ENCODE measurements at regions not wholly inside any gene's neighbourhood (a gene's known extent, or its start where the extent isn't known, plus 50 kb on each side); places are given as distances from the start of the nearest gene placed in this dataset.

- H3K9me2 ChIP-seq (ENCODE audit: low read depth, low read length) = no peaks in the 10 kb centered on the region
- H3K4me2 ChIP-seq (ENCODE audit: low read length) = no peak overlapping the region
- no peak for TF ChIP-seq EZH2 (IDR thresholded peaks at IDR 0.05; ENCODE audit: borderline replicate concordance, low read length)
- no peak for TF ChIP-seq CTCF (IDR thresholded peaks at IDR 0.05; ENCODE audit: low read length)
- no peaks in the 10 kb centered on the region for H3F3A ChIP-seq (ENCODE audit: insufficient read depth, low read length)
- H3K4me3 ChIP-seq (ENCODE audit: low read depth, low read length, poor library complexity, severe bottlenecking) = no peak overlapping the region
- no peak overlapping the region for H3K9ac ChIP-seq (ENCODE audit: low read length)
- H4K20me1 ChIP-seq (ENCODE audit: insufficient read depth, low read length) = no peaks in the 10 kb centered on the region
- H3K79me2 ChIP-seq (ENCODE audit: insufficient read depth, low read length) = no peaks in the 10 kb centered on the region
- no peaks in the 10 kb centered on the region for H3K9me3 ChIP-seq (ENCODE audit: low read length)
- no peaks in the 10 kb centered on the region for H3K4me1 ChIP-seq (ENCODE audit: insufficient read depth, low read length, severe bottlenecking)
- H3K27ac ChIP-seq (ENCODE audit: low read depth, low read length, poor library complexity, severe bottlenecking) = no peak overlapping the region
- H3K27me3 ChIP-seq (ENCODE audit: insufficient read depth, low read length) = no peaks in the 10 kb centered on the region
- no peak overlapping the region for H2AFZ ChIP-seq (ENCODE audit: low read length)
- H3K36me3 ChIP-seq (ENCODE audit: insufficient read depth, low read length) = no peaks in the 10 kb centered on the region
Measured at GRCh38 chr10:129244298-129244697, 222.7 kb upstream of the MGMT start.

GRCh38 chr10:129244757-129245156 lies 222.3 kb upstream of the MGMT start:
- H3F3A ChIP-seq (ENCODE audit: insufficient read depth, low read length) = no peaks in the 10 kb centered on the region
- no peak overlapping the region for H3K27ac ChIP-seq (ENCODE audit: low read depth, low read length, poor library complexity, severe bottlenecking)
- no peaks in the 10 kb centered on the region for H3K79me2 ChIP-seq (ENCODE audit: insufficient read depth, low read length)
- H3K4me1 ChIP-seq (ENCODE audit: insufficient read depth, low read length, severe bottlenecking) = no peaks in the 10 kb centered on the region
- TF ChIP-seq EZH2 (IDR thresholded peaks at IDR 0.05; ENCODE audit: borderline replicate concordance, low read length) = no peak
- no peak overlapping the region for H3K4me3 ChIP-seq (ENCODE audit: low read depth, low read length, poor library complexity, severe bottlenecking)
- H3K4me2 ChIP-seq (ENCODE audit: low read length) = no peak overlapping the region
- H3K9me2 ChIP-seq (ENCODE audit: low read depth, low read length) = no peaks in the 10 kb centered on the region
- no peaks in the 10 kb centered on the region for H3K36me3 ChIP-seq (ENCODE audit: insufficient read depth, low read length)
- H2AFZ ChIP-seq (ENCODE audit: low read length) = no peak overlapping the region
- no peaks in the 10 kb centered on the region for H4K20me1 ChIP-seq (ENCODE audit: insufficient read depth, low read length)
- no peaks in the 10 kb centered on the region for H3K9me3 ChIP-seq (ENCODE audit: low read length)
- no peaks in the 10 kb centered on the region for H3K27me3 ChIP-seq (ENCODE audit: insufficient read depth, low read length)
- no peak overlapping the region for H3K9ac ChIP-seq (ENCODE audit: low read length)

GRCh38 chr10:129253161-129253864 lies 213.7 kb upstream of the MGMT start:
- H3K4me1 ChIP-seq (ENCODE audit: insufficient read depth, low read length, severe bottlenecking) = no peaks in the 10 kb centered on the region
- TF ChIP-seq EZH2 (IDR thresholded peaks at IDR 0.05; ENCODE audit: borderline replicate concordance, low read length) (no peak), CTCF (IDR thresholded peaks at IDR 0.05; ENCODE audit: low read length) (no peak)
- H3F3A ChIP-seq (ENCODE audit: insufficient read depth, low read length) = no peaks in the 10 kb centered on the region
- no peaks in the 10 kb centered on the region for H3K9me2 ChIP-seq (ENCODE audit: low read depth, low read length)
- H4K20me1 ChIP-seq (ENCODE audit: insufficient read depth, low read length) = no peaks in the 10 kb centered on the region
- no peak overlapping the region for H3K4me3 ChIP-seq (ENCODE audit: low read depth, low read length, poor library complexity, severe bottlenecking)
- no peaks in the 10 kb centered on the region for H3K27me3 ChIP-seq (ENCODE audit: insufficient read depth, low read length)
- H2AFZ ChIP-seq (ENCODE audit: low read length) = no peak overlapping the region
- no peak overlapping the region for H3K9ac ChIP-seq (ENCODE audit: low read length)
- no peak overlapping the region for H3K27ac ChIP-seq (ENCODE audit: low read depth, low read length, poor library complexity, severe bottlenecking)
- H3K4me2 ChIP-seq (ENCODE audit: low read length) = no peak overlapping the region
- H3K79me2 ChIP-seq (ENCODE audit: insufficient read depth, low read length) = no peaks in the 10 kb centered on the region
- no peaks in the 10 kb centered on the region for H3K36me3 ChIP-seq (ENCODE audit: insufficient read depth, low read length)
- H3K9me3 ChIP-seq (ENCODE audit: low read length) = no peaks in the 10 kb centered on the region

- Histone ChIP-seq H3K9me2 (ENCODE audit: low read depth, low read length) (no peaks in the 10 kb centered on the region), H3K79me2 (ENCODE audit: insufficient read depth, low read length) (no peaks in the 10 kb centered on the region), H3K4me1 (ENCODE audit: insufficient read depth, low read length, severe bottlenecking) (no peaks in the 10 kb centered on the region), H4K20me1 (ENCODE audit: insufficient read depth, low read length) (no peaks in the 10 kb centered on the region), H3K27me3 (ENCODE audit: insufficient read depth, low read length) (no peaks in the 10 kb centered on the region), H3K9me3 (ENCODE audit: low read length) (no peaks in the 10 kb centered on the region), H3K9ac (ENCODE audit: low read length) (no peak overlapping the region), H3F3A (ENCODE audit: insufficient read depth, low read length) (no peaks in the 10 kb centered on the region), H3K36me3 (ENCODE audit: insufficient read depth, low read length) (no peaks in the 10 kb centered on the region), H3K27ac (ENCODE audit: low read depth, low read length, poor library complexity, severe bottlenecking) (no peak overlapping the region), H3K4me2 (ENCODE audit: low read length) (no peak overlapping the region), H3K4me3 (ENCODE audit: low read depth, low read length, poor library complexity, severe bottlenecking) (no peak overlapping the region), H2AFZ (ENCODE audit: low read length) (no peak overlapping the region)
- TF ChIP-seq CTCF (IDR thresholded peaks at IDR 0.05; ENCODE audit: low read length) (no peak), EZH2 (IDR thresholded peaks at IDR 0.05; ENCODE audit: borderline replicate concordance, low read length) (no peak)
Measured at GRCh38 chr10:129253865-129254179, 213.2 kb upstream of the MGMT start.
